HepG2 (cell line): ENCODE measurements at regions not wholly inside any gene's neighbourhood (a gene's known extent, or its start where the extent isn't known, plus 50 kb on each side); places are given as distances from the start of the nearest gene placed in this dataset.

Source experiments
- ATAC-seq: fragments of 200-7000 bp; cut with Tn5 transposase; 3 replicates; pipeline ENCODE4 v1.9.1; 2020; ENCODE audit warnings: mild to moderate bottlenecking, moderate library complexity
- BruUV-seq: library from RNA; stranded (reverse); fragments of 400-500 nt; replicated peaks from 2 replicates; lab custom pipeline; 2021; lab: Mats Ljungman, UMichigan
- CTCF ChIA-PET: fragments of 300-600 bp; formaldehyde crosslinking; extraction: SDS; loops from one replicate; lab custom pipeline; 2021; ENCODE audit warnings: low total read pairs, inconsistent platforms, low intra/inter-chr PET ratio; lab: Yijun Ruan, JAX
- POLR2A ChIA-PET: fragments of 350-600 bp; sonication (Branson Sonifier 250); formaldehyde crosslinking; loops from one replicate; lab custom pipeline; 2020; ENCODE audit warnings: antibody characterized with exemption, inconsistent platforms; lab: Yijun Ruan, JAX
- DNase-seq: peaks from one replicate; pipeline ENCODE4 v3.0.0-alpha.2; 2015; ENCODE audit warnings: low spot score
- FAIRE-seq: peaks from 3 replicates; lab custom pipeline; 2011; peaks lifted over from hg19 to GRCh38; lab: Jason Lieb, UNC
- H2AFZ ChIP-seq: one replicate; pipeline ENCODE4 v1.6.1; 2011; ENCODE audit warnings: low read length, inconsistent platforms
- H3K27ac ChIP-seq: fragments of 300-600 bp; 3 replicates; pipeline ENCODE4 v1.8.0; 2011; ENCODE audit warnings: mixed run types, mild to moderate bottlenecking, mixed read lengths, low read length, inconsistent platforms; ENCODE audit not compliant: insufficient read depth; ENCODE audit errors: extremely low read length
- H3K27me3 ChIP-seq, 2 experiments: fragments of 200-600 bp in 1 of 2; 2 replicates in 1 of 2; 3 replicates in 1 of 2; pipeline versions ENCODE4 v1.6.0 to v1.8.0; 2011; ENCODE audit warnings: low read length in 2 of 2, mild to moderate bottlenecking in 2 of 2, moderate library complexity in 2 of 2, inconsistent platforms in 1 of 2; ENCODE audit not compliant: insufficient read depth in 2 of 2, control insufficient read depth in 1 of 2
- H3K36me3 ChIP-seq, 2 experiments: fragments of 200-600 bp in 1 of 2; replicated peaks in 1 of 2; 2 replicates in 1 of 2; 3 replicates in 1 of 2; pipeline versions ENCODE4 v1.5.1 to v1.8.0; 2011; ENCODE audit warnings: low read length in 2 of 2, inconsistent platforms in 1 of 2; ENCODE audit not compliant: insufficient read depth in 2 of 2, control insufficient read depth in 1 of 2
- H3K4me1 ChIP-seq: 2 replicates; pipeline ENCODE4 v1.5.1; 2012; ENCODE audit warnings: low read length, inconsistent platforms; ENCODE audit not compliant: insufficient read depth
- H3K4me2 ChIP-seq: 2 replicates; pipeline ENCODE4 v1.6.0; 2011; ENCODE audit warnings: low read depth, low read length, inconsistent platforms
- H3K4me3 ChIP-seq, 3 experiments: fragments of 200-600 bp in 1 of 3; sonication (generic), shearing (Covaris generic) in 1 of 3; replicated peaks in 1 of 3; 2 replicates each; pipeline ENCODE4 v1.5.1; 2011 to 2016; ENCODE audit warnings: low read length in 3 of 3, inconsistent platforms in 2 of 3, low read depth in 2 of 3, mild to moderate bottlenecking in 2 of 3, control low read depth in 1 of 3, mixed read lengths in 1 of 3; ENCODE audit not compliant: insufficient read depth in 1 of 3
- H3K79me2 ChIP-seq: one replicate; pipeline ENCODE4 v1.6.1; 2011; ENCODE audit warnings: low read length, inconsistent platforms; ENCODE audit not compliant: insufficient read depth
- H3K9ac ChIP-seq: 2 replicates; pipeline ENCODE4 v1.6.0; 2011; ENCODE audit warnings: mild to moderate bottlenecking, low read depth, low read length, inconsistent platforms; ENCODE audit not compliant: insufficient read depth
- H3K9me3 ChIP-seq: 2 replicates; pipeline ENCODE4 v1.5.1; 2012; ENCODE audit warnings: mild to moderate bottlenecking, low read length
- H4K20me1 ChIP-seq: 2 replicates; pipeline ENCODE4 v1.6.0; 2011; ENCODE audit warnings: inconsistent platforms, mild to moderate bottlenecking, low read length, moderate library complexity; ENCODE audit not compliant: insufficient read depth
- IKZF4 ChIP-seq: sonication (generic); formaldehyde crosslinking; IDR thresholded peaks from 2 replicates; pipeline ENCODE4 v1.5.1; 2020; ENCODE audit warnings: borderline replicate concordance, mild to moderate bottlenecking, low read depth, missing genetic modification reagents; ENCODE audit errors: not compliant biosample characterization
- NPAS2 ChIP-seq: sonication (generic); formaldehyde crosslinking; IDR thresholded peaks from 2 replicates; pipeline ENCODE4 v1.8.0; 2022; ENCODE audit warnings: mild to moderate bottlenecking, missing genetic modification reagents, borderline replicate concordance
- TMF1 ChIP-seq: sonication (generic); formaldehyde crosslinking; IDR thresholded peaks from 2 replicates; pipeline ENCODE4 v1.8.1; 2022; ENCODE audit warnings: low read depth, missing genetic modification reagents
- ZC3H4 ChIP-seq: sonication (generic); formaldehyde crosslinking; IDR thresholded peaks from 2 replicates; pipeline ENCODE4 v1.4.0; 2020; ENCODE audit warnings: missing genetic modification reagents, borderline replicate concordance
- ZNF552 ChIP-seq: sonication (generic); formaldehyde crosslinking; IDR thresholded peaks from 2 replicates; pipeline ENCODE4 v1.9.0; 2022; ENCODE audit warnings: missing genetic modification reagents, mild to moderate bottlenecking, borderline replicate concordance
- ZNF616 ChIP-seq: sonication (generic); formaldehyde crosslinking; IDR thresholded peaks from 2 replicates; pipeline ENCODE4 v1.5.0; 2020; ENCODE audit warnings: low read depth, mild to moderate bottlenecking, missing genetic modification reagents
- ZNF775 ChIP-seq: sonication (generic); formaldehyde crosslinking; IDR thresholded peaks from 2 replicates; pipeline ENCODE4 v1.4.0; 2020; ENCODE audit warnings: missing genetic modification reagents, mild to moderate bottlenecking, moderate library complexity, borderline replicate concordance
- ZNF841 ChIP-seq: sonication (generic); formaldehyde crosslinking; IDR thresholded peaks from 2 replicates; pipeline ENCODE4 v1.8.1; 2023; ENCODE audit warnings: missing genetic modification reagents, borderline replicate concordance
- WGBS: methylation state at CpG from one replicate; pipeline ENCODE4 v1.1.6; 2017; ENCODE audit warnings: low lambda C conversion rate; 5-methylcytosine and 5-hydroxymethylcytosine counted together
- in situ Hi-C: cut with HindIII; loops from 2 replicates; pipeline ENCODE4 v1.10.0; 2017; ENCODE audit warnings: low pct_unique_long_range_greater_than_20kb; ENCODE audit not compliant: extremely low pct_ligation_motif_present
- intact Hi-C: fragments of 100-400 bp; cut with micrococcal nuclease; formaldehyde crosslinking; loops from one replicate; pipeline ENCODE4 v1.10.0; 2022; ENCODE audit not compliant: unreplicated experiment
- TF ChIP-seq, protein P1 (sequence below): sonication (generic); formaldehyde crosslinking; IDR thresholded peaks from 2 replicates; pipeline ENCODE4 v1.4.0; 2020; ENCODE audit warnings: missing genetic modification reagents, borderline replicate concordance
- TF ChIP-seq, protein P2 (sequence below): fragments of 450-650 bp; IDR thresholded peaks from 2 replicates; pipeline ENCODE4 v1.6.1; 2016
- TF ChIP-seq, protein P3 (sequence below): sonication (generic); formaldehyde crosslinking; IDR thresholded peaks from 2 replicates; pipeline ENCODE4 v1.8.0; 2022; ENCODE audit warnings: low read depth, missing genetic modification reagents
- TF ChIP-seq, protein P4 (sequence below): IDR thresholded peaks from 2 replicates; pipeline ENCODE4 v1.6.1; 2012; ENCODE audit warnings: low read depth, low read length, improper control_type of control experiment

DNA sequence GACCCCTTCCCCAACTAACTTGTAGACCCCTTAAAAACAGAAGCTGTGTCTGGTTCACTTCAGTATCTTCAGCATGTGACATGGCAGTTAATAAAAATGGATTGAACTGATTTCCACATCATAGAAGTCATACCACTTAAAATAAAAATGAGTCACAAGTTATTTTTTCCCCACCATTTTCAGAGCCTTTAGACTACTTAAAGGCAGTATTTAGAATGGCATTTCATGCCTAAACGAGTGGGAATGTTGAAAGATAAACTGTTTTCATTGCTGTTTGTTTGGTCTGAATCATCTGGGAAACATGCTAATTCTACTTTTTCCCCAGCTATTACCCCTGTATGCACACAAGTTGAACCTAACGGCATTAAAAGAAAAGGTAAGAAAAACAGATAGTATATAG, 324.0 kb downstream of the RAB38 start (continued):
- no peak for TF ChIP-seq TMF1 (CRISPR knock-in tag)
- TF ChIP-seq, protein P1, sequence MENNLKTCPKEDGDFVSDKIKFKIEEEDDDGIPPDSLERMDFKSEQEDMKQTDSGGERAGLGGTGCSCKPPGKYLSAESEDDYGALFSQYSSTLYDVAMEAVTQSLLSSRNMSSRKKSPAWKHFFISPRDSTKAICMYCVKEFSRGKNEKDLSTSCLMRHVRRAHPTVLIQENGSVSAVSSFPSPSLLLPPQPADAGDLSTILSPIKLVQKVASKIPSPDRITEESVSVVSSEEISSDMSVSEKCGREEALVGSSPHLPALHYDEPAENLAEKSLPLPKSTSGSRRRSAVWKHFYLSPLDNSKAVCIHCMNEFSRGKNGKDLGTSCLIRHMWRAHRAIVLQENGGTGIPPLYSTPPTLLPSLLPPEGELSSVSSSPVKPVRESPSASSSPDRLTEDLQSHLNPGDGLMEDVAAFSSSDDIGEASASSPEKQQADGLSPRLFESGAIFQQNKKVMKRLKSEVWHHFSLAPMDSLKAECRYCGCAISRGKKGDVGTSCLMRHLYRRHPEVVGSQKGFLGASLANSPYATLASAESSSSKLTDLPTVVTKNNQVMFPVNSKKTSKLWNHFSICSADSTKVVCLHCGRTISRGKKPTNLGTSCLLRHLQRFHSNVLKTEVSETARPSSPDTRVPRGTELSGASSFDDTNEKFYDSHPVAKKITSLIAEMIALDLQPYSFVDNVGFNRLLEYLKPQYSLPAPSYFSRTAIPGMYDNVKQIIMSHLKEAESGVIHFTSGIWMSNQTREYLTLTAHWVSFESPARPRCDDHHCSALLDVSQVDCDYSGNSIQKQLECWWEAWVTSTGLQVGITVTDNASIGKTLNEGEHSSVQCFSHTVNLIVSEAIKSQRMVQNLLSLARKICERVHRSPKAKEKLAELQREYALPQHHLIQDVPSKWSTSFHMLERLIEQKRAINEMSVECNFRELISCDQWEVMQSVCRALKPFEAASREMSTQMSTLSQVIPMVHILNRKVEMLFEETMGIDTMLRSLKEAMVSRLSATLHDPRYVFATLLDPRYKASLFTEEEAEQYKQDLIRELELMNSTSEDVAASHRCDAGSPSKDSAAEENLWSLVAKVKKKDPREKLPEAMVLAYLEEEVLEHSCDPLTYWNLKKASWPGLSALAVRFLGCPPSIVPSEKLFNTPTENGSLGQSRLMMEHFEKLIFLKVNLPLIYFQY (CRISPR knock-in tag): no peak
- no peak for TF ChIP-seq NPAS2 (CRISPR knock-in tag)
- no peak for TF ChIP-seq ZNF616 (CRISPR knock-in tag)
- TF ChIP-seq, protein P2, sequence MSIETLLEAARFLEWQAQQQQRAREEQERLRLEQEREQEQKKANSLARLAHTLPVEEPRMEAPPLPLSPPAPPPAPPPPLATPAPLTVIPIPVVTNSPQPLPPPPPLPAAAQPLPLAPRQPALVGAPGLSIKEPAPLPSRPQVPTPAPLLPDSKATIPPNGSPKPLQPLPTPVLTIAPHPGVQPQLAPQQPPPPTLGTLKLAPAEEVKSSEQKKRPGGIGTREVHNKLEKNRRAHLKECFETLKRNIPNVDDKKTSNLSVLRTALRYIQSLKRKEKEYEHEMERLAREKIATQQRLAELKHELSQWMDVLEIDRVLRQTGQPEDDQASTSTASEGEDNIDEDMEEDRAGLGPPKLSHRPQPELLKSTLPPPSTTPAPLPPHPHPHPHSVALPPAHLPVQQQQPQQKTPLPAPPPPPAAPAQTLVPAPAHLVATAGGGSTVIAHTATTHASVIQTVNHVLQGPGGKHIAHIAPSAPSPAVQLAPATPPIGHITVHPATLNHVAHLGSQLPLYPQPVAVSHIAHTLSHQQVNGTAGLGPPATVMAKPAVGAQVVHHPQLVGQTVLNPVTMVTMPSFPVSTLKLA: no peak
- TF ChIP-seq, all 625 proteins: peak for 0

DNA sequence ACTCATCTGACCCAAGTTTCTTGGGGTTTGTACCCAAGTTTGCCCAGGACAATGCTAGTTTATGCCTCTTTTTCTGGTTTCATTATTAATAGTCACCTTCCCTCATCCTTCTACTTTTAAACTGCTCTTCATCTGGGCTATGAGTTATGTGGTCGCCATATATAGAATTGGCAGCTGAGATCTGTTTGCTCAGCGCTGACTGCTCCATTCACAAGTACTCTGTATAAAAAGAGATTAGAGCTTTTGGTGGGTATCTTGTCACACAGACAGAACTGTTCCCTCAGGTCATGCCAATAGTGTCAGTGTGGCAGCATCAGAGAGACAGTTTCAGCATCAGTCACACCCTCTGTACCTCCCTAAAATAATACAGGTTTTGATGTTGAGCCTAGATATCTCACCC, 326.0 kb downstream of the RAB38 start:
- H3K27me3 ChIP-seq: no peaks in the 10 kb centered on the region
- ChIA-PET CTCF (no interaction called here), POLR2A (no interaction called here)
- H3K9ac ChIP-seq: no peak overlapping the region
- intact Hi-C loops: no loop called here
- no peaks in the 10 kb centered on the region for H4K20me1 ChIP-seq
- DNase-seq (no peak), ATAC-seq (no peak), FAIRE-seq (no peak)
- 0% methylated on average over 2 of the region's 2 CpGs for WGBS
- H3K27ac ChIP-seq: no peak overlapping the region
- H3K9me3 ChIP-seq: no peaks in the 10 kb centered on the region
- in situ Hi-C loops: no loop called here
- H3K79me2 ChIP-seq: no peaks in the 10 kb centered on the region
- no peak overlapping the region for H3K4me3 ChIP-seq
- H3K4me2 ChIP-seq: no peak overlapping the region
- no TSS peak for BruUV-seq
- no peak overlapping the region for H2AFZ ChIP-seq
- no peaks in the 10 kb centered on the region for H3K36me3 ChIP-seq
- no peaks in the 10 kb centered on the region for H3K4me1 ChIP-seq
- TF ChIP-seq ZNF841 (CRISPR knock-in tag) (no peak), ZC3H4 (no peak), IKZF4 (CRISPR knock-in tag) (no peak), ZNF552 (CRISPR knock-in tag) (no peak), ZNF775 (no peak)
- TF ChIP-seq, protein P3, sequence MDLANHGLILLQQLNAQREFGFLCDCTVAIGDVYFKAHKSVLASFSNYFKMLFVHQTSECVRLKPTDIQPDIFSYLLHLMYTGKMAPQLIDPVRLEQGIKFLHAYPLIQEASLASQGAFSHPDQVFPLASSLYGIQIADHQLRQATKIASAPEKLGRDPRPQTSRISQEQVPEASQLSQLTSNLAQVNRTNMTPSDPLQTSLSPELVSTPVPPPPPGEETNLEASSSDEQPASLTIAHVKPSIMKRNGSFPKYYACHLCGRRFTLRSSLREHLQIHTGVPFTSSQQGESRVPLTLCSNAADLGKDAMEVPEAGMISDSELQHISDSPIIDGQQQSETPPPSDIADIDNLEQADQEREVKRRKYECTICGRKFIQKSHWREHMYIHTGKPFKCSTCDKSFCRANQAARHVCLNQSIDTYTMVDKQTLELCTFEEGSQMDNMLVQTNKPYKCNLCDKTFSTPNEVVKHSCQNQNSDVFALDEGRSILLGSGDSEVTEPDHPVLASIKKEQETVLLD: no peak
- TF ChIP-seq, protein P4, sequence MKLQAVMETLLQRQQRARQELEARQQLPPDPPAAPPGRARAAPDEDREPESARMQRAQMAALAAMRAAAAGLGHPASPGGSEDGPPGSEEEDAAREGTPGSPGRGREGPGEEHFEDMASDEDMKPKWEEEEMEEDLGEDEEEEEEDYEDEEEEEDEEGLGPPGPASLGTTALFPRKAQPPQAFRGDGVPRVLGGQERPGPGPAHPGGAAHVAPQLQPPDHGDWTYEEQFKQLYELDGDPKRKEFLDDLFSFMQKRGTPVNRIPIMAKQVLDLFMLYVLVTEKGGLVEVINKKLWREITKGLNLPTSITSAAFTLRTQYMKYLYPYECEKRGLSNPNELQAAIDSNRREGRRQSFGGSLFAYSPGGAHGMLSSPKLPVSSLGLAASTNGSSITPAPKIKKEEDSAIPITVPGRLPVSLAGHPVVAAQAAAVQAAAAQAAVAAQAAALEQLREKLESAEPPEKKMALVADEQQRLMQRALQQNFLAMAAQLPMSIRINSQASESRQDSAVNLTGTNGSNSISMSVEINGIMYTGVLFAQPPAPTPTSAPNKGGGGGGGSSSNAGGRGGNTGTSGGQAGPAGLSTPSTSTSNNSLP: no peak
